ELF-1 (cell line): ENCODE measurements at regions not wholly inside any gene's neighbourhood (a gene's known extent, or its start where the extent isn't known, plus 50 kb on each side); places are given as distances from the start of the nearest gene placed in this dataset.

Experiments used
- DNase-seq: peaks from one replicate; pipeline ENCODE4 v3.0.0-alpha.2; 2016; ENCODE audit warnings: low read depth, low spot score

- no peak for DNase-seq
Observed at GRCh38 chr22:48705917-48706605, 1121.6 kb downstream of the BRD1 start.

GRCh38 chr22:48705159-48705916 is 1122.3 kb downstream of the BRD1 start:
- DNase-seq: no peak

GRCh38 chr22:48704335-48704734 is 1123.3 kb downstream of the BRD1 start:
- no peak for DNase-seq

GRCh38 chr22:48703265-48703941 is 1124.3 kb downstream of the BRD1 start:
- DNase-seq: no peak

- no peak for DNase-seq
Observed at GRCh38 chr22:48702573-48703264, 1125.0 kb downstream of the BRD1 start.

GRCh38 chr22:48701296-48702030 is 1126.2 kb downstream of the BRD1 start:
- DNase-seq: no peak

- DNase-seq: no peak
Observed at GRCh38 chr22:48700566-48701295, 1126.9 kb downstream of the BRD1 start.

GRCh38 chr22:48700180-48700565 is 1127.5 kb downstream of the BRD1 start:
- DNase-seq: no peak

GRCh38 chr22:48699511-48699910 is 1128.2 kb downstream of the BRD1 start:
- DNase-seq: no peak

- no peak for DNase-seq
Observed at GRCh38 chr22:48698618-48699017, 1129.1 kb downstream of the BRD1 start.

GRCh38 chr22:48697694-48698276 is 1129.9 kb downstream of the BRD1 start:
- no peak for DNase-seq

GRCh38 chr22:48697223-48697622 is 1130.5 kb downstream of the BRD1 start:
- DNase-seq: no peak

GRCh38 chr22:48696371-48696770 is 1131.3 kb downstream of the BRD1 start:
- no peak for DNase-seq

GRCh38 chr22:48695731-48696305 is 1131.9 kb downstream of the BRD1 start:
- DNase-seq: no peak

GRCh38 chr22:48695251-48695650 is 1132.4 kb downstream of the BRD1 start:
- DNase-seq: no peak

GRCh38 chr22:48694296-48694883 is 1133.3 kb downstream of the BRD1 start:
- DNase-seq: no peak

- DNase-seq: no peak
Observed at GRCh38 chr22:48693377-48694135, 1134.1 kb downstream of the BRD1 start.

GRCh38 chr22:48692734-48693376 is 1134.8 kb downstream of the BRD1 start:
- no peak for DNase-seq
